ENCODE measurements at regions not wholly inside any gene's neighbourhood (a gene's known extent, or its start where the extent isn't known, plus 50 kb on each side); places are given as distances from the start of the nearest gene placed in this dataset.

DNA sequence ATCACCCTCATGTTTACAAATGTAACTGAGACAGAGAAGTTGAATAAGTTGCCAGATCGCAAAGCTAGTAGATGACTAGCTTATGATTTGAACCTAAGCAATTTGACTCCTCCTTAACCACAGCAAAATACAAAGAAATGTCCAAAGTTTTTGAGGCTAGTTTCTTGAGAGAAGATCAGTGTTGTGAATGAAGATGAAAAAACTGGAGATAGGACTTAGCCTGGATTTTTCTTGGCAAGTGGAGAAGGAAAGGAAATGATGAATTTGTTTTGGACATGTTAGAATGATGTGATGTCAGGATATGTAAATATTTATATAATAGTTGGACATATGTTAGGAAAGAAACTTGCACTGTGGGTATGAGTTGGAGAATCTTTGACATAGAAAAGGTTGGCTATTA is 149.8 kb downstream of the LSMEM1 start:
- no peak overlapping the region for H3K27ac ChIP-seq
- 33 to 68% methylated on average over 1 of the region's 1 CpG for WGBS, 2 donors (ENCODE audit: low coverage in 1 of 2)
- no peak for ATAC-seq

DNA sequence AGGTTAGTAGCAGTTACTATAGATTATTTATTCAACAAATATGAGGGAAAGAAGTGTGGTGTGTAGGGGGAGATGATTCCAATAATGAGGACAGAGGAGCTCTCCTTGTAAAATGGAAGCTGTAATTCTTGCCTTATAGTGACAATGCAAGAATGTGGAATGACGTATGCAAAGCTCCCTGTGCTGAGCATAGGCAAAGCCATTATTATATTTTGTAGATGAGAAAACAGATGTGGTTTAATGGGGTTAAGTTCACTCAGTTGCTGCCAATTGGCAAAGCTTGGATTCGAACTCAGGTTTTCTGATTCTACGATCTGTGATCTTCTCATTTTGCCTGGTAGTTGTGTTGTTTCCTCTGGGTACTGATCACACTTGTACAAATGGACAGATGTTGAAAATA is 153.3 kb downstream of the LSMEM1 start:
- WGBS, 2 donors (ENCODE audit: low coverage in 1 of 2), result 89 to 92% methylated on average over 3 of the region's 3 CpGs
- H3K27me3 ChIP-seq, result no peaks in the 10 kb centered on the region

More for the DNA sequence above, 149.8 kb downstream of the LSMEM1 start:
- no peaks in the 10 kb centered on the region for H3K36me3 ChIP-seq
- no peaks in the 10 kb centered on the region for H3K9me3 ChIP-seq
- TF ChIP-seq, protein P1, sequence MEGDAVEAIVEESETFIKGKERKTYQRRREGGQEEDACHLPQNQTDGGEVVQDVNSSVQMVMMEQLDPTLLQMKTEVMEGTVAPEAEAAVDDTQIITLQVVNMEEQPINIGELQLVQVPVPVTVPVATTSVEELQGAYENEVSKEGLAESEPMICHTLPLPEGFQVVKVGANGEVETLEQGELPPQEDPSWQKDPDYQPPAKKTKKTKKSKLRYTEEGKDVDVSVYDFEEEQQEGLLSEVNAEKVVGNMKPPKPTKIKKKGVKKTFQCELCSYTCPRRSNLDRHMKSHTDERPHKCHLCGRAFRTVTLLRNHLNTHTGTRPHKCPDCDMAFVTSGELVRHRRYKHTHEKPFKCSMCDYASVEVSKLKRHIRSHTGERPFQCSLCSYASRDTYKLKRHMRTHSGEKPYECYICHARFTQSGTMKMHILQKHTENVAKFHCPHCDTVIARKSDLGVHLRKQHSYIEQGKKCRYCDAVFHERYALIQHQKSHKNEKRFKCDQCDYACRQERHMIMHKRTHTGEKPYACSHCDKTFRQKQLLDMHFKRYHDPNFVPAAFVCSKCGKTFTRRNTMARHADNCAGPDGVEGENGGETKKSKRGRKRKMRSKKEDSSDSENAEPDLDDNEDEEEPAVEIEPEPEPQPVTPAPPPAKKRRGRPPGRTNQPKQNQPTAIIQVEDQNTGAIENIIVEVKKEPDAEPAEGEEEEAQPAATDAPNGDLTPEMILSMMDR (IDR thresholded peaks at IDR 0.05), result no peak
- no peak for TF ChIP-seq EP300 (IDR thresholded peaks at IDR 0.05)
- no peak for TF ChIP-seq POLR2A (IDR thresholded peaks at IDR 0.05)
- no peak for TF ChIP-seq POLR2AphosphoS5 (IDR thresholded peaks at IDR 0.05)
- H3K4me3 ChIP-seq, result no peak overlapping the region
- H3K4me1 ChIP-seq, result no peaks in the 10 kb centered on the region
- no peaks in the 10 kb centered on the region for H3K27me3 ChIP-seq

DNA sequence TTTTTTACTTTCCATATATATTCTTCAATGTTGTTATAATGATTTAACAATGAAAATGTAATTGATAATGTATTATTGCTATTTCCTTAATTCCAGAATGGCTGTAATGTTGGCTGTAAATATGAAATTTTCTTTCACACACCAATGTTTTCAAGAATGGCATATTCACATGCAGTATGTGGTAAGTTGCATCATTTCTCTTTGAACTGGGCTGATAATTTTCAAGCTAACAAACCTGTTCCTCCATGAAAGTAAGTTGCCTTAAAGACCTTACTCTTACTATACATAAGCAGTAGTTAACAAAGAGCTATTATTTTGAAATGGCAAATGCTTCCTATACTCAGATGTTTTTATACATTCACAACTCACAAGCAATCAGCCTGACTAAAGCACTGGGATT is 154.5 kb downstream of the TMEM168 start:
- no peak for ATAC-seq
- TF ChIP-seq EP300 (IDR thresholded peaks at IDR 0.05) (no peak), POLR2A (IDR thresholded peaks at IDR 0.05) (no peak)
- Histone ChIP-seq H3K27me3 (no peaks in the 10 kb centered on the region), H3K4me3 (no peak overlapping the region), H3K9me3 (no peaks in the 10 kb centered on the region), H3K27ac (no peak overlapping the region), H3K4me1 (no peaks in the 10 kb centered on the region), H3K36me3 (no peaks in the 10 kb centered on the region)

More for the DNA sequence above, 153.3 kb downstream of the LSMEM1 start:
- Histone ChIP-seq H3K36me3 (no peaks in the 10 kb centered on the region), H3K27ac (no peak overlapping the region), H3K4me3 (no peak overlapping the region), H3K4me1 (no peaks in the 10 kb centered on the region), H3K9me3 (no peaks in the 10 kb centered on the region)
- ATAC-seq, result no peak
- TF ChIP-seq POLR2A (IDR thresholded peaks at IDR 0.05), result no peak
- TF ChIP-seq EP300 (IDR thresholded peaks at IDR 0.05), result no peak
- TF ChIP-seq, protein P1 (IDR thresholded peaks at IDR 0.05), result no peak

DNA sequence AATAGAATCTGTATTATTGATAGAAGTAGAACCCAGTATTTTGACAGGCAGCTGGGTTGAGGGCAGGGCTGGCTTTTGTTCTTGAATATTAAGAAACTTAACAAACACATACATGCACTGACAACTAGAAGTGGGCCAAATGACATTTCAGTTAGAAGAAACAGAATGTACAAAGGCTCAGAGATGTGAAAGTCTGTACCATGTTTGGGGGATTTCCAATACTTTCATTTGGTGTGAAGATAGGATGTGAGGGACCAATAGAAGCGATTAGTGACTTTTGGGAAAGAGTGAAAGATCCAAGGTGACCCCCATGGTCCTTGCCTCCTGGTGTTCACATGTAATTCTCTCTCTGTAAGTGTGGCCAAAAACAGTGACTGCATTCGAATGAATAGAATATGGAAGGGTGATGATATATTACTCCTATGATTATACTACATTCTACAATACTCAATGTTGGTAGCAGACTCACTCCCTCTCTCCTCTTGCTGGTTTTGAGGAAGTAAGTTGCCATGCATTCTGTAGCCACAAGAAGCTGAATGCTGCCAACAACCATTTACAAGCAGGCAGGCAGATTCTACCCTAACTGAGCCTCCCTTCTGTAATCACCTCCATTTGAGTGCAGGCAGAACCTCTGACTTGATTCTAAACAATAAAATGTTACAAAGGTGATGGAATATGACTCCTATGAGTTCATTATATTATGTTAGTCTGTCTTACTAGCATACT is 151.4 kb downstream of the TMEM168 start:
- WGBS, 2 donors (ENCODE audit: low coverage in 1 of 2), result 85 to 92% methylated on average over 2 of the region's 2 CpGs
- peaks cover 0 to 21% (median 0%) of the 10 kb centered on the region in 3 donors for H3K9me3 ChIP-seq

DNA sequence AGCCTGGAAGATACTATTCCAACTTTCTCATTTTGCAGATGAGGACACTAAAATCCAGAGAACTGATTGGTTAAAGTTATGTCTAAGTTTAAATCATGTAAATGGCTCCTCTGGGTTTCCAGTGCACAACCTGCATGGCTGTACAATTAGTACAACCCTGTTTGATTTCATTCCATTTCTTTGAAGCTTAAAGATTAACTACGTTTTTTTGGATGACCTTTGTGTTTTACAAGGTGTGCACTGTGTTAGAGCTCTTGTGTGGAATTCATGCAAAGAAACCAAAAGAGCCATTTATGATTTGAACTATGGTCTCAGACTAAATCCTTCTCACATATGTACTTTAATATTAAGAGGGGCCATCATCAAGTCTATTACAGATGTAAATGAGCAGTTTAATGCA is 149.5 kb downstream of the TMEM168 start:
- Histone ChIP-seq H3K27ac (no peak overlapping the region), H3K9me3 (peaks cover 0 to 21% (median 0%) of the 10 kb centered on the region in 3 donors), H3K4me1 (no peaks in the 10 kb centered on the region), H3K36me3 (no peaks in the 10 kb centered on the region), H3K27me3 (no peaks in the 10 kb centered on the region), H3K4me3 (no peak overlapping the region)
- no peak for ATAC-seq
- WGBS, 2 donors (ENCODE audit: low coverage in 1 of 2), result 50 to 55% methylated on average over 1 of the region's 1 CpG
- TF ChIP-seq POLR2AphosphoS5 (IDR thresholded peaks at IDR 0.05) (no peak), POLR2A (IDR thresholded peaks at IDR 0.05) (no peak), EP300 (IDR thresholded peaks at IDR 0.05) (no peak)
- TF ChIP-seq, protein P1 (IDR thresholded peaks at IDR 0.05), result no peak

More for the DNA sequence above, 151.4 kb downstream of the TMEM168 start:
- H3K4me1 ChIP-seq, result no peaks in the 10 kb centered on the region
- H3K36me3 ChIP-seq, result no peaks in the 10 kb centered on the region
- no peak overlapping the region for H3K4me3 ChIP-seq
- H3K27ac ChIP-seq, result no peak overlapping the region
- TF ChIP-seq, protein P1 (IDR thresholded peaks at IDR 0.05), result no peak
- TF ChIP-seq EP300 (IDR thresholded peaks at IDR 0.05) (no peak), POLR2A (IDR thresholded peaks at IDR 0.05) (no peak), POLR2AphosphoS5 (IDR thresholded peaks at IDR 0.05) (no peak)
- ATAC-seq, result no peak
- H3K27me3 ChIP-seq, result no peaks in the 10 kb centered on the region
